ENCODE measurements at regions not wholly inside any gene's neighbourhood (a gene's known extent, or its start where the extent isn't known, plus 50 kb on each side); places are given as distances from the start of the nearest gene placed in this dataset.
A peak's percentile ranks its signal among the peaks of the same experiment; 100 is the strongest.

- DNase-seq (ENCODE audit: low read depth), result no peak
Observed at GRCh38 chr14:65186951-65187350, 84.6 kb upstream of the MAX start.

GRCh38 chr14:65187421-65188049 lies 85.2 kb upstream of the MAX start:
- DNase-seq (ENCODE audit: low read depth), result no peak

- no peak for DNase-seq (ENCODE audit: low read depth)
Observed at GRCh38 chr14:65190312-65190711, 88.0 kb upstream of the MAX start.

- no peak for DNase-seq (ENCODE audit: low read depth)
Observed at GRCh38 chr14:65191716-65192115, 89.4 kb upstream of the MAX start.

GRCh38 chr14:65192686-65193085 lies 90.4 kb upstream of the MAX start:
- no peak for DNase-seq (ENCODE audit: low read depth)

- DNase-seq (ENCODE audit: low read depth), result no peak
Observed at GRCh38 chr14:65193916-65194590, 91.7 kb upstream of the MAX start.

GRCh38 chr14:65195042-65195719 lies 92.9 kb upstream of the MAX start:
- no peak for DNase-seq (ENCODE audit: low read depth)

- no peak for DNase-seq (ENCODE audit: low read depth)
Observed at GRCh38 chr14:65198346-65198745, 96.0 kb upstream of the MAX start.

- DNase-seq (ENCODE audit: low read depth), result no peak
Observed at GRCh38 chr14:65200454-65200853, 98.1 kb upstream of the MAX start.

- no peak for DNase-seq (ENCODE audit: low read depth)
Observed at GRCh38 chr14:65203574-65203973, 101.3 kb upstream of the MAX start.

GRCh38 chr14:65204056-65204455 lies 101.7 kb upstream of the MAX start:
- no peak for DNase-seq (ENCODE audit: low read depth)

- DNase-seq (ENCODE audit: low read depth), result no peak
Observed at GRCh38 chr14:65206078-65206447, 103.7 kb upstream of the MAX start.

GRCh38 chr14:65206448-65207096 lies 104.3 kb upstream of the MAX start:
- peak; percentile 86 for DNase-seq (ENCODE audit: low read depth)

GRCh38 chr14:65208548-65208947 lies 106.2 kb upstream of the MAX start:
- no peak for DNase-seq (ENCODE audit: low read depth)

- peak; percentile 80 for DNase-seq (ENCODE audit: low read depth)
Observed at GRCh38 chr14:65210118-65210821, 108.0 kb upstream of the MAX start.

GRCh38 chr14:65210822-65211182 lies 108.5 kb upstream of the MAX start:
- DNase-seq (ENCODE audit: low read depth), result no peak

GRCh38 chr14:65211341-65211987 lies 109.1 kb upstream of the MAX start:
- DNase-seq (ENCODE audit: low read depth), result peak; percentile 57

GRCh38 chr14:65213316-65213715 lies 111.0 kb upstream of the MAX start:
- DNase-seq (ENCODE audit: low read depth), result no peak

- DNase-seq (ENCODE audit: low read depth), result no peak
Observed at GRCh38 chr14:65214741-65215140, 112.4 kb upstream of the MAX start.

GRCh38 chr14:65219353-65219752 lies 117.0 kb upstream of the MAX start:
- no peak for DNase-seq (ENCODE audit: low read depth)

GRCh38 chr14:65222440-65222858 lies 120.1 kb upstream of the MAX start:
- DNase-seq (ENCODE audit: low read depth), result peak; percentile 60

Measured in LHCN-M2 (cell line).